GM12892 (cell line): ENCODE measurements at regions not wholly inside any gene's neighbourhood (a gene's known extent, or its start where the extent isn't known, plus 50 kb on each side); places are given as distances from the start of the nearest gene placed in this dataset.

Experiments used
- POLR2A ChIP-seq: IDR thresholded peaks from 2 replicates; pipeline ENCODE4 v1.6.1; 2011; ENCODE audit warnings: low read depth, low read length, control low read depth
- POLR2AphosphoS5 ChIP-seq: IDR thresholded peaks from 2 replicates; pipeline ENCODE4 v1.6.1; 2011; ENCODE audit warnings: low read depth, low read length, control low read depth

- TF ChIP-seq POLR2AphosphoS5 (no peak), POLR2A (no peak)
Measured at GRCh38 chr14:97097296-97097695, 300.1 kb downstream of the VRK1 start.
